Right lobe of liver (tissue), 4 donors: ENCODE measurements at regions not wholly inside any gene's neighbourhood (a gene's known extent, or its start where the extent isn't known, plus 50 kb on each side); places are given as distances from the start of the nearest gene placed in this dataset.

Source experiments
- CTCF ChIP-seq, 4 donors: fragments of 200-600 bp in 3 of 4; fragments of 450-650 bp in 1 of 4; IDR thresholded peaks; one replicate each; pipeline versions ENCODE4 v1.5.1 to v1.8.0; 2016 to 2022; ENCODE audit warnings: antibody characterized with exemption in 4 of 4, mild to moderate bottlenecking in 2 of 4
- POLR2A ChIP-seq: fragments of 450-650 bp; IDR thresholded peaks from one replicate; pipeline ENCODE4 v1.6.1; 2017; ENCODE audit warnings: antibody characterized with exemption, mild to moderate bottlenecking
- donor health status: DM: no; HTN: no; CAD: no.
- donor health status: DM: no; HTN: no; CAD: no.
- donor health status: DM: no; HTN: yes; CAD: no.

- TF ChIP-seq CTCF (IDR thresholded peaks at IDR 0.05) (no peak), POLR2A (no peak)
These were observed 278.0 kb downstream of the EPHA4 start for GRCh38 chr2:221293949-221294742.
